ENCODE measurements at regions not wholly inside any gene's neighbourhood (a gene's known extent, or its start where the extent isn't known, plus 50 kb on each side); places are given as distances from the start of the nearest gene placed in this dataset.
"Not testable (repeated sequence)": the region's sequence is repeated elsewhere in the genome, so short reads cannot be mapped to it uniquely, and the experiment has no call there.

DNA sequence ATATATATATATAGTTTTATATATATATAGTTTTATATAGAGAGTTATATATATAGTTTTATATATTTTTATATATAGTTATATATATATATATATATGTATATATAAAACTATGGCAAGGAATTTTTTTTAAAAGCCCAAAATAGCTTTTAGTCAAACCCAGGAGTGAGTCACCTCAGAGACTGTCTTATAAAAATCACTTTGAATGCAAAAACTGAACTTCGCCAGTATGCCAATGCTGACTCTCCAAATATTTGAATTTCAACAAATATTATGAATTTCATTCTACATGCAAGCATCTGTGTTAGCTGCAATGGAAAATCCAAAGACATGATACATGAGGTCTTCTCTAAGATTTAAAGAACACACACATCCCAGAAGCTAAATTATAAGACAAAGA, 132.8 kb upstream of the NR2F2 start:
- H3K4me1 ChIP-seq: no peaks in the 10 kb centered on the region
- H3K27ac ChIP-seq: no peak overlapping the region
- intact Hi-C loops (cut with DNase I): no loop called here
- WGBS, 2 donors: 89 to 91% methylated on average over 1 of the region's 1 CpG
- H3K27me3 ChIP-seq: no peaks in the 10 kb centered on the region
- DNase-seq: no peak
- no peak for TF ChIP-seq POLR2AphosphoS5 (IDR thresholded peaks at IDR 0.05)
- no peak for TF ChIP-seq CTCF (IDR thresholded peaks at IDR 0.05)
- TF ChIP-seq EP300 (IDR thresholded peaks at IDR 0.05): no peak
- TF ChIP-seq POLR2A (IDR thresholded peaks at IDR 0.05): no peak
- no peak overlapping the region for H3K4me3 ChIP-seq
- H3K9me3 ChIP-seq: no peaks in the 10 kb centered on the region
- no peaks in the 10 kb centered on the region for H3K36me3 ChIP-seq

DNA sequence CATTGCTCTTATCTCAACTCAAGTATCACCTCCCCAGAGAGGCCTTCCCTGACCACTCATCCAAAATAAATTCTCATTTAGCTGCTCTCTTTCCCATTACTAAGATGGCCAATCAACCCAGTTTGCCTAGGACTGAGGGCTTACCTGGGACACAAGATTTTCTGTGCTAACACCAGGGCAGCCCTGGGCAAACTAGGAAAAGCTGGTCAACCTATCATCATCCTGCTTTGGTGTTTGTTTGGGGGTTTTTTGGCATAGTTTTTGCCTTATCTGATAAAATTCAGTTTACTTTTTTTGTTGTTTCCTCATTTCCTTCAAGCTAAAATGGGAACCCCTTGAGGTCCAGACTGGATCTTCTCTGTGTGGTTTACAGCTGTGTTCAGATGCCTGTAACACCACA, 131.4 kb upstream of the NR2F2 start:
- Histone ChIP-seq H3K27me3 (no peaks in the 10 kb centered on the region), H3K9me3 (peaks cover 0 to 3% (median 0%) of the 10 kb centered on the region in 4 donors), H3K4me1 (no peaks in the 10 kb centered on the region), H3K36me3 (no peaks in the 10 kb centered on the region), H3K27ac (no peak overlapping the region), H3K4me3 (no peak overlapping the region)
- DNase-seq: no peak
- TF ChIP-seq POLR2AphosphoS5 (IDR thresholded peaks at IDR 0.05): no peak
- no peak for TF ChIP-seq CTCF (IDR thresholded peaks at IDR 0.05)
- TF ChIP-seq EP300 (IDR thresholded peaks at IDR 0.05): no peak
- TF ChIP-seq POLR2A (IDR thresholded peaks at IDR 0.05): no peak
- intact Hi-C loops (cut with DNase I): no loop called here

DNA sequence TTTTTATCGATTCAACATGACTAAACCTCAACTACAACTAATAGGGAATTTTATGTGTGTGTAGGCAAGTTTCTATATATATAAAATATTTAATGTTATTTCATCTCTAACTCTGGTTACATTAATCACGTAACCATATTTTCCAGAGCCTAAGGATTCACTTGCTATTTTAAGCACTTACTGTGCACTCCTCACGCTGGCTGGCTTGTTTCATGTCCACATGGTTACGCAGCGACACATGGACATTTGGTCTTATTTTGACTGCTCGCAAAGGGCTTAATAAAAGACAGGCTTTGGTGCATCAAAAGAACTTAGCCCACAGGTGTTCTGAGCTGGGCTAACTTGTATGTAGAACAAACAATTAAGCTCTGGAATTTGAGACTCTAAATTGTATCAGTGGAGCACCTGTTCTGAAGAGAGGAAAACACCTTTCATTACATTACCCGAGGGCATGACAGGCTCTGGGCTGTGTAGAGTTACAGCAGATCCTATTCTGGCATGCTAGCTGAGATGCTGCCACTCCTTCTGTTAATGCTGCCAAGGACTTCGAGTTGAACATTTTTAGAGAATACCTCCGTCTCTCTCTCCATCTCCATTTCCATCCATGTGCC, 130.0 kb upstream of the NR2F2 start:
- intact Hi-C loops (cut with DNase I): no loop called here
- peaks cover 0 to 3% (median 0%) of the 10 kb centered on the region in 4 donors for H3K9me3 ChIP-seq
- no peak for DNase-seq
- no peak overlapping the region for H3K27ac ChIP-seq
- 78 to 84% methylated on average over 9 of the region's 9 CpGs for WGBS, 2 donors
- H3K36me3 ChIP-seq: no peaks in the 10 kb centered on the region
- H3K4me3 ChIP-seq: no peak overlapping the region
- H3K27me3 ChIP-seq: no peaks in the 10 kb centered on the region
- H3K4me1 ChIP-seq: no peaks in the 10 kb centered on the region
- TF ChIP-seq POLR2A (IDR thresholded peaks at IDR 0.05): no peak
- TF ChIP-seq CTCF (IDR thresholded peaks at IDR 0.05): no peak
- TF ChIP-seq EP300 (IDR thresholded peaks at IDR 0.05): no peak
- TF ChIP-seq POLR2AphosphoS5 (IDR thresholded peaks at IDR 0.05): no peak

DNA sequence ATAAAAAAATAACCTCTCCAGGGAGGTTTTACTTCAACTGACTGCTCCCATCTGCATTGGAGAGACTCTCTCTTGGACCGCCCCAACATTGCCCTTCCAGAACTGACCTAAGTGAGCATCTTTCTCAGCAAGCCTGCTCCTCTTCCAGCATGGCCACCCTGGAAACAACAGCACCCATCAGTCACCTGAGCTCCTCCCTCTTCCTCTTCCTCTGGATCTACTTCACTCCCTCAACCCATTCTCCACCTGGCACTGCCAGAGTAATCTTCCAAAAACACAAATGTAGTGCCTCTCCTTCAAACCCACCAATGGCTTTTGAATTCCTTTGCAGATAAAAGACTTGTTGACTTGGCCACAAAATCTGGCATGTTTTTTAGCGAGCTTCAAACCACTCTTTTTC, 128.8 kb upstream of the NR2F2 start:
- DNase-seq: no peak
- H3K4me1 ChIP-seq: no peaks in the 10 kb centered on the region
- 91 to 92% methylated on average over 2 of the region's 2 CpGs for WGBS, 2 donors
- H3K4me3 ChIP-seq: no peak overlapping the region
- no peak for TF ChIP-seq POLR2AphosphoS5 (IDR thresholded peaks at IDR 0.05)
- no peak for TF ChIP-seq EP300 (IDR thresholded peaks at IDR 0.05)
- TF ChIP-seq CTCF (IDR thresholded peaks at IDR 0.05): no peak
- TF ChIP-seq POLR2A (IDR thresholded peaks at IDR 0.05): no peak
- no peaks in the 10 kb centered on the region for H3K27me3 ChIP-seq
- intact Hi-C loops (cut with DNase I): no loop called here
- H3K27ac ChIP-seq: no peak overlapping the region
- H3K9me3 ChIP-seq: peaks cover 0 to 3% (median 0%) of the 10 kb centered on the region in 4 donors
- no peaks in the 10 kb centered on the region for H3K36me3 ChIP-seq

- H3K27ac ChIP-seq; H3K4me1 ChIP-seq; DNase-seq; H3K27me3 ChIP-seq; intact Hi-C loops (cut with DNase I); H3K4me3 ChIP-seq; H3K36me3 ChIP-seq; H3K9me3 ChIP-seq: not testable (repeated sequence)
- WGBS, 2 donors: 100% methylated on average over 1 of the region's 1 CpG
Measured at GRCh38 chr15:96205588-96205987, 124.9 kb upstream of the NR2F2 start.
